GM23338 (cell line): ENCODE measurements at regions not wholly inside any gene's neighbourhood (a gene's known extent, or its start where the extent isn't known, plus 50 kb on each side); places are given as distances from the start of the nearest gene placed in this dataset.

ENCODE experiments used
- CREB1 ChIP-seq: fragments of 250-450 bp; sonication (Bioruptor Pico); IDR thresholded peaks from 2 replicates; pipeline ENCODE4 v1.5.0; 2020; ENCODE audit warnings: low read depth, mild to moderate bottlenecking, moderate library complexity
- CTCF ChIP-seq, 2 experiments: fragments of 200-600 bp in 1 of 2; sonication (generic) in 1 of 2; conservative IDR thresholded peaks; 2 replicates each; pipeline versions ENCODE4 v1.5.1 to v1.6.1; 2016 to 2017; ENCODE audit warnings: antibody characterized with exemption in 2 of 2, low read depth in 2 of 2, mild to moderate bottlenecking in 2 of 2, moderate library complexity in 1 of 2
- ETS1 ChIP-seq: IDR thresholded peaks from 2 replicates; pipeline ENCODE4 v1.6.1; 2016; ENCODE audit warnings: antibody characterized with exemption
- EZH2 ChIP-seq: fragments of 200-600 bp; sonication (generic); IDR thresholded peaks from one replicate; pipeline ENCODE4 v1.8.0; 2017; ENCODE audit warnings: antibody characterized with exemption, mild to moderate bottlenecking, low read depth; ENCODE audit not compliant: unreplicated experiment
- EZH2phosphoT487 ChIP-seq: fragments of 200-600 bp; sonication (generic); IDR thresholded peaks from one replicate; pipeline ENCODE4 v1.8.1; 2018; ENCODE audit warnings: antibody characterized with exemption; ENCODE audit not compliant: unreplicated experiment
- NANOG ChIP-seq: IDR thresholded peaks from 2 replicates; pipeline ENCODE4 v1.6.1; 2016; ENCODE audit warnings: antibody characterized with exemption, borderline replicate concordance
- POLR2AphosphoS5 ChIP-seq: IDR thresholded peaks from 2 replicates; pipeline ENCODE4 v1.6.1; 2016; ENCODE audit warnings: antibody characterized with exemption, low read depth
- REST ChIP-seq: IDR thresholded peaks from one replicate; pipeline ENCODE4 v1.6.1; 2018; ENCODE audit warnings: antibody characterized with exemption; ENCODE audit not compliant: unreplicated experiment
- ZNF114 ChIP-seq: fragments of 250-450 bp; sonication (Bioruptor Pico); IDR thresholded peaks from 2 replicates; pipeline ENCODE4 v1.5.0; 2020; ENCODE audit warnings: mild to moderate bottlenecking, moderate library complexity

- TF ChIP-seq EZH2 (no peak), CTCF (conservative IDR thresholded peaks at IDR 0.05; ENCODE audit: low read depth in 2 of 2) (no peak), REST (no peak), EZH2phosphoT487 (no peak), POLR2AphosphoS5 (no peak), ZNF114 (CRISPR knock-in tag) (no peak), ETS1 (no peak), NANOG (no peak), CREB1 (CRISPR knock-in tag) (no peak)
These were observed 492.6 kb downstream of the LMO4 start for GRCh38 chr1:87821335-87821697.
